ENCODE measurements at regions not wholly inside any gene's neighbourhood (a gene's known extent, or its start where the extent isn't known, plus 50 kb on each side); places are given as distances from the start of the nearest gene placed in this dataset.

DNA sequence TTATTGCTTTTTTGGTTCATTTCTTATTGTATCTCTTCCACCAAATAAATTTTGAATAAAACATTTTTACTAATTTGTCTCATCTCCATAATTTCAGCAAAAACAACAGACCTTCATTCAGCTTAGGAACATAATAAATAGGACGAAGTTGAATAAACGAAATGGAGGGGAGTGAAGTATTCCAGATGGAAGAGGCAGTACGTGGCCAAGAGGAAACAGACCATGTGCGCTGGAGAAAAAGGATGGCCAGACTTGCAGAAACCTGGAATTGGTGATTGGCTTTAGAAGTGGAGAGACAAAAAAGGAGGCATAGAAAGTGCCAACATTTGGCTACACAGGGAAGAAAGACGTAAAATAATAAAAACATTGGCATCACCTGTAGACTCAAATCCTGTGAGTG lies 113.5 kb downstream of the USP22 start:
- TF ChIP-seq, protein P1, sequence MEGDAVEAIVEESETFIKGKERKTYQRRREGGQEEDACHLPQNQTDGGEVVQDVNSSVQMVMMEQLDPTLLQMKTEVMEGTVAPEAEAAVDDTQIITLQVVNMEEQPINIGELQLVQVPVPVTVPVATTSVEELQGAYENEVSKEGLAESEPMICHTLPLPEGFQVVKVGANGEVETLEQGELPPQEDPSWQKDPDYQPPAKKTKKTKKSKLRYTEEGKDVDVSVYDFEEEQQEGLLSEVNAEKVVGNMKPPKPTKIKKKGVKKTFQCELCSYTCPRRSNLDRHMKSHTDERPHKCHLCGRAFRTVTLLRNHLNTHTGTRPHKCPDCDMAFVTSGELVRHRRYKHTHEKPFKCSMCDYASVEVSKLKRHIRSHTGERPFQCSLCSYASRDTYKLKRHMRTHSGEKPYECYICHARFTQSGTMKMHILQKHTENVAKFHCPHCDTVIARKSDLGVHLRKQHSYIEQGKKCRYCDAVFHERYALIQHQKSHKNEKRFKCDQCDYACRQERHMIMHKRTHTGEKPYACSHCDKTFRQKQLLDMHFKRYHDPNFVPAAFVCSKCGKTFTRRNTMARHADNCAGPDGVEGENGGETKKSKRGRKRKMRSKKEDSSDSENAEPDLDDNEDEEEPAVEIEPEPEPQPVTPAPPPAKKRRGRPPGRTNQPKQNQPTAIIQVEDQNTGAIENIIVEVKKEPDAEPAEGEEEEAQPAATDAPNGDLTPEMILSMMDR (conservative IDR thresholded peaks at IDR 0.05 in 1 of 2, IDR thresholded peaks at IDR 0.05 in 1 of 2; ENCODE audit: low read depth in 1 of 2, low read length in 2 of 2), result no peak
- TF ChIP-seq EZH2 (IDR thresholded peaks at IDR 0.05; ENCODE audit: low read length, missing control alignments), result no peak
